ENCODE measurements at regions not wholly inside any gene's neighbourhood (a gene's known extent, or its start where the extent isn't known, plus 50 kb on each side); places are given as distances from the start of the nearest gene placed in this dataset.

- ChIA-PET CTCF (no interaction called here), POLR2A (ENCODE audit: unreplicated experiment) (no interaction called here)
- no peak for TF ChIP-seq CTCF (conservative IDR thresholded peaks at IDR 0.05)
- TF ChIP-seq EZH2 (IDR thresholded peaks at IDR 0.05; ENCODE audit: low read depth) = no peak
- H3K4me3 ChIP-seq = no peak overlapping the region
- no peaks in the 10 kb centered on the region for H3K79me2 ChIP-seq (ENCODE audit: low read depth)
- intact Hi-C loops (cut with micrococcal nuclease; ENCODE audit: unreplicated experiment) = loop anchor here (1.0 to 5.0 kb wide), 3 partner anchors 15 to 90 kb away; no protein-coding TSS in a partner anchor
- H3K4me2 ChIP-seq = peak overlapping the region; percentile 39
- BruUV-seq (replicated peaks) = no TSS peak
- peaks cover 57% of the 10 kb centered on the region for H3K4me1 ChIP-seq (replicated peaks; ENCODE audit: insufficient read depth)
- no peaks in the 10 kb centered on the region for H3K9me2 ChIP-seq (ENCODE audit: insufficient read depth)
- H4K20me1 ChIP-seq (ENCODE audit: insufficient read depth) = no peaks in the 10 kb centered on the region
- no peaks in the 10 kb centered on the region for H3K9me3 ChIP-seq (ENCODE audit: insufficient read depth, low read depth)
- no peaks in the 10 kb centered on the region for H3K36me3 ChIP-seq (ENCODE audit: low read depth)
- DNase-seq = no peak
- H3K27ac ChIP-seq = no peak overlapping the region
- no peak overlapping the region for H2AFZ ChIP-seq
- H3F3A ChIP-seq (ENCODE audit: insufficient read depth, low read depth) = peaks cover 35% of the 10 kb centered on the region
- H3K27me3 ChIP-seq (ENCODE audit: insufficient read depth, low read depth) = no peaks in the 10 kb centered on the region
Observed at GRCh38 chr3:184637705-184638104, 74.2 kb downstream of the MAGEF1 start.

- POLR2A ChIA-PET (ENCODE audit: unreplicated experiment) = interaction anchor here (0.6 kb wide), 2 partner anchors 8 to 19 kb away, joined by 4 to 5 read pairs; no protein-coding TSS in a partner anchor
Observed at GRCh38 chr3:184636741-184637316, 75.0 kb downstream of the MAGEF1 start.

GRCh38 chr3:184635774-184636173, 74.2 kb downstream of the EPHB3 start:
- Histone ChIP-seq H3K9me3 (ENCODE audit: insufficient read depth, low read depth) (no peaks in the 10 kb centered on the region), H3K4me1 (replicated peaks; ENCODE audit: insufficient read depth) (peaks cover 61% of the 10 kb centered on the region), H3K27me3 (ENCODE audit: insufficient read depth, low read depth) (no peaks in the 10 kb centered on the region), H3K27ac (no peak overlapping the region), H3K79me2 (ENCODE audit: low read depth) (no peaks in the 10 kb centered on the region), H3K9me2 (ENCODE audit: insufficient read depth) (no peaks in the 10 kb centered on the region), H3F3A (ENCODE audit: insufficient read depth, low read depth) (peaks cover 35% of the 10 kb centered on the region), H3K4me3 (no peak overlapping the region), H4K20me1 (ENCODE audit: insufficient read depth) (no peaks in the 10 kb centered on the region), H2AFZ (no peak overlapping the region), H3K4me2 (peak overlapping the region; percentile 39), H3K36me3 (ENCODE audit: low read depth) (no peaks in the 10 kb centered on the region)
- no peak for TF ChIP-seq CTCF (conservative IDR thresholded peaks at IDR 0.05)
- TF ChIP-seq EZH2 (IDR thresholded peaks at IDR 0.05; ENCODE audit: low read depth) = no peak
- POLR2A ChIA-PET (ENCODE audit: unreplicated experiment) = no interaction called here
- DNase-seq = no peak
- intact Hi-C loops (cut with micrococcal nuclease; ENCODE audit: unreplicated experiment) = loop anchor here (1.0 to 5.0 kb wide), 3 partner anchors 17 to 92 kb away; no protein-coding TSS in a partner anchor
- BruUV-seq (replicated peaks) = no TSS peak
- CTCF ChIA-PET = interaction anchor here (0.6 kb wide), 1 partner anchor 21 kb away, joined by 12 read pairs; no protein-coding TSS in a partner anchor

More at GRCh38 chr3:184636741-184637316, 75.0 kb downstream of the MAGEF1 start:
- Histone ChIP-seq H3K4me3 (no peak overlapping the region), H3K4me1 (replicated peaks; ENCODE audit: insufficient read depth) (peaks cover 61% of the 10 kb centered on the region), H3K79me2 (ENCODE audit: low read depth) (no peaks in the 10 kb centered on the region), H4K20me1 (ENCODE audit: insufficient read depth) (no peaks in the 10 kb centered on the region), H3F3A (ENCODE audit: insufficient read depth, low read depth) (peaks cover 35% of the 10 kb centered on the region), H3K9me3 (ENCODE audit: insufficient read depth, low read depth) (no peaks in the 10 kb centered on the region), H3K36me3 (ENCODE audit: low read depth) (no peaks in the 10 kb centered on the region), H3K4me2 (peak overlapping the region; percentile 39), H3K9me2 (ENCODE audit: insufficient read depth) (no peaks in the 10 kb centered on the region), H3K27ac (no peak overlapping the region), H3K27me3 (ENCODE audit: insufficient read depth, low read depth) (no peaks in the 10 kb centered on the region), H2AFZ (no peak overlapping the region)
- TF ChIP-seq EZH2 (IDR thresholded peaks at IDR 0.05; ENCODE audit: low read depth) = no peak
- no peak for TF ChIP-seq CTCF (conservative IDR thresholded peaks at IDR 0.05)
- CTCF ChIA-PET = interaction anchor here (0.8 to 1.4 kb wide), 3 partner anchors 34 to 265 kb away, joined by 3 to 13 read pairs (median 10); partner anchors contain the start of gene EPHB3
- DNase-seq = peak; percentile 83 to 87
- BruUV-seq (replicated peaks) = no TSS peak
- intact Hi-C loops (cut with micrococcal nuclease; ENCODE audit: unreplicated experiment) = loop anchor here (1.0 to 5.0 kb wide), 4 partner anchors 16 to 90 kb away; no protein-coding TSS in a partner anchor
